ENCODE measurements at regions not wholly inside any gene's neighbourhood (a gene's known extent, or its start where the extent isn't known, plus 50 kb on each side); places are given as distances from the start of the nearest gene placed in this dataset.
A peak's percentile ranks its signal among the peaks of the same experiment; 100 is the strongest.

- TF ChIP-seq GABPB1 (CRISPR knock-in tag; IDR thresholded peaks at IDR 0.05) = no peak
- TF ChIP-seq NFATC4 (CRISPR knock-in tag; IDR thresholded peaks at IDR 0.05) = no peak
- no peak for TF ChIP-seq ZNF121 (CRISPR knock-in tag; IDR thresholded peaks at IDR 0.05)
- TF ChIP-seq TEAD4 (CRISPR knock-in tag; IDR thresholded peaks at IDR 0.05) = no peak
- no peak for TF ChIP-seq TP53 (CRISPR knock-in tag; IDR thresholded peaks at IDR 0.05)
- no peak for TF ChIP-seq ZSCAN18 (CRISPR knock-in tag; IDR thresholded peaks at IDR 0.05)
Measured at GRCh38 chr5:88665750-88666215, 217.2 kb downstream of the MEF2C start (continued).

- DNase-seq (ENCODE audit: low spot score) (no peak), ATAC-seq (no peak)
- peaks cover 78% of the 10 kb centered on the region for H3K4me1 Mint-ChIP-seq
- H3K9me3 Mint-ChIP-seq = no peaks in the 10 kb centered on the region
- CTCF ChIA-PET = no interaction called here
- H3K27ac Mint-ChIP-seq = no peak overlapping the region
- POLR2A ChIA-PET = no interaction called here
- peaks cover 95% of the 10 kb centered on the region for H3K27me3 Mint-ChIP-seq (ENCODE audit: low read depth)
- no peak overlapping the region for H3K4me3 Mint-ChIP-seq
- H3K36me3 Mint-ChIP-seq = no peaks in the 10 kb centered on the region
- TF ChIP-seq AR (CRISPR knock-in tag; IDR thresholded peaks at IDR 0.05) = no peak
- TF ChIP-seq, protein P1, sequence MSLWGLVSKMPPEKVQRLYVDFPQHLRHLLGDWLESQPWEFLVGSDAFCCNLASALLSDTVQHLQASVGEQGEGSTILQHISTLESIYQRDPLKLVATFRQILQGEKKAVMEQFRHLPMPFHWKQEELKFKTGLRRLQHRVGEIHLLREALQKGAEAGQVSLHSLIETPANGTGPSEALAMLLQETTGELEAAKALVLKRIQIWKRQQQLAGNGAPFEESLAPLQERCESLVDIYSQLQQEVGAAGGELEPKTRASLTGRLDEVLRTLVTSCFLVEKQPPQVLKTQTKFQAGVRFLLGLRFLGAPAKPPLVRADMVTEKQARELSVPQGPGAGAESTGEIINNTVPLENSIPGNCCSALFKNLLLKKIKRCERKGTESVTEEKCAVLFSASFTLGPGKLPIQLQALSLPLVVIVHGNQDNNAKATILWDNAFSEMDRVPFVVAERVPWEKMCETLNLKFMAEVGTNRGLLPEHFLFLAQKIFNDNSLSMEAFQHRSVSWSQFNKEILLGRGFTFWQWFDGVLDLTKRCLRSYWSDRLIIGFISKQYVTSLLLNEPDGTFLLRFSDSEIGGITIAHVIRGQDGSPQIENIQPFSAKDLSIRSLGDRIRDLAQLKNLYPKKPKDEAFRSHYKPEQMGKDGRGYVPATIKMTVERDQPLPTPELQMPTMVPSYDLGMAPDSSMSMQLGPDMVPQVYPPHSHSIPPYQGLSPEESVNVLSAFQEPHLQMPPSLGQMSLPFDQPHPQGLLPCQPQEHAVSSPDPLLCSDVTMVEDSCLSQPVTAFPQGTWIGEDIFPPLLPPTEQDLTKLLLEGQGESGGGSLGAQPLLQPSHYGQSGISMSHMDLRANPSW (CRISPR knock-in tag; conservative IDR thresholded peaks at IDR 0.05; ENCODE audit: low read depth) = no peak
- TF ChIP-seq ZSCAN18 (CRISPR knock-in tag; IDR thresholded peaks at IDR 0.05) = no peak
- TF ChIP-seq, protein P2, sequence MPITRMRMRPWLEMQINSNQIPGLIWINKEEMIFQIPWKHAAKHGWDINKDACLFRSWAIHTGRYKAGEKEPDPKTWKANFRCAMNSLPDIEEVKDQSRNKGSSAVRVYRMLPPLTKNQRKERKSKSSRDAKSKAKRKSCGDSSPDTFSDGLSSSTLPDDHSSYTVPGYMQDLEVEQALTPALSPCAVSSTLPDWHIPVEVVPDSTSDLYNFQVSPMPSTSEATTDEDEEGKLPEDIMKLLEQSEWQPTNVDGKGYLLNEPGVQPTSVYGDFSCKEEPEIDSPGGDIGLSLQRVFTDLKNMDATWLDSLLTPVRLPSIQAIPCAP (CRISPR knock-in tag; IDR thresholded peaks at IDR 0.05) = no peak
- 0 out of 2 replicates have a peak, but pooled peaks have one; percentile 18 for TF ChIP-seq ZNF232 (CRISPR knock-in tag; IDR thresholded peaks at IDR 0.05)
- TF ChIP-seq SMAD3 (CRISPR knock-in tag; IDR thresholded peaks at IDR 0.05; ENCODE audit: borderline replicate concordance) = no peak
- peak; percentile 89; the same call in 1 of the 2 replicates for TF ChIP-seq FOXK1 (CRISPR knock-in tag; IDR thresholded peaks at IDR 0.05)
- TF ChIP-seq TEAD1 (CRISPR knock-in tag; IDR thresholded peaks at IDR 0.05) = peak; percentile 69; the same call in 1 of the 2 replicates
- TF ChIP-seq AFF4 (CRISPR knock-in tag; IDR thresholded peaks at IDR 0.05; ENCODE audit: borderline replicate concordance) = no peak
- TF ChIP-seq, protein P3, sequence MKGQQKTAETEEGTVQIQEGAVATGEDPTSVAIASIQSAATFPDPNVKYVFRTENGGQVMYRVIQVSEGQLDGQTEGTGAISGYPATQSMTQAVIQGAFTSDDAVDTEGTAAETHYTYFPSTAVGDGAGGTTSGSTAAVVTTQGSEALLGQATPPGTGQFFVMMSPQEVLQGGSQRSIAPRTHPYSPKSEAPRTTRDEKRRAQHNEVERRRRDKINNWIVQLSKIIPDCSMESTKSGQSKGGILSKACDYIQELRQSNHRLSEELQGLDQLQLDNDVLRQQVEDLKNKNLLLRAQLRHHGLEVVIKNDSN (CRISPR knock-in tag; IDR thresholded peaks at IDR 0.05) = no peak
- TF ChIP-seq, protein P4, sequence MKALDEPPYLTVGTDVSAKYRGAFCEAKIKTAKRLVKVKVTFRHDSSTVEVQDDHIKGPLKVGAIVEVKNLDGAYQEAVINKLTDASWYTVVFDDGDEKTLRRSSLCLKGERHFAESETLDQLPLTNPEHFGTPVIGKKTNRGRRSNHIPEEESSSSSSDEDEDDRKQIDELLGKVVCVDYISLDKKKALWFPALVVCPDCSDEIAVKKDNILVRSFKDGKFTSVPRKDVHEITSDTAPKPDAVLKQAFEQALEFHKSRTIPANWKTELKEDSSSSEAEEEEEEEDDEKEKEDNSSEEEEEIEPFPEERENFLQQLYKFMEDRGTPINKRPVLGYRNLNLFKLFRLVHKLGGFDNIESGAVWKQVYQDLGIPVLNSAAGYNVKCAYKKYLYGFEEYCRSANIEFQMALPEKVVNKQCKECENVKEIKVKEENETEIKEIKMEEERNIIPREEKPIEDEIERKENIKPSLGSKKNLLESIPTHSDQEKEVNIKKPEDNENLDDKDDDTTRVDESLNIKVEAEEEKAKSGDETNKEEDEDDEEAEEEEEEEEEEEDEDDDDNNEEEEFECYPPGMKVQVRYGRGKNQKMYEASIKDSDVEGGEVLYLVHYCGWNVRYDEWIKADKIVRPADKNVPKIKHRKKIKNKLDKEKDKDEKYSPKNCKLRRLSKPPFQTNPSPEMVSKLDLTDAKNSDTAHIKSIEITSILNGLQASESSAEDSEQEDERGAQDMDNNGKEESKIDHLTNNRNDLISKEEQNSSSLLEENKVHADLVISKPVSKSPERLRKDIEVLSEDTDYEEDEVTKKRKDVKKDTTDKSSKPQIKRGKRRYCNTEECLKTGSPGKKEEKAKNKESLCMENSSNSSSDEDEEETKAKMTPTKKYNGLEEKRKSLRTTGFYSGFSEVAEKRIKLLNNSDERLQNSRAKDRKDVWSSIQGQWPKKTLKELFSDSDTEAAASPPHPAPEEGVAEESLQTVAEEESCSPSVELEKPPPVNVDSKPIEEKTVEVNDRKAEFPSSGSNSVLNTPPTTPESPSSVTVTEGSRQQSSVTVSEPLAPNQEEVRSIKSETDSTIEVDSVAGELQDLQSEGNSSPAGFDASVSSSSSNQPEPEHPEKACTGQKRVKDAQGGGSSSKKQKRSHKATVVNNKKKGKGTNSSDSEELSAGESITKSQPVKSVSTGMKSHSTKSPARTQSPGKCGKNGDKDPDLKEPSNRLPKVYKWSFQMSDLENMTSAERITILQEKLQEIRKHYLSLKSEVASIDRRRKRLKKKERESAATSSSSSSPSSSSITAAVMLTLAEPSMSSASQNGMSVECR (CRISPR knock-in tag; IDR thresholded peaks at IDR 0.05; ENCODE audit: borderline replicate concordance) = no peak
- no peak for TF ChIP-seq OVOL2 (CRISPR knock-in tag; IDR thresholded peaks at IDR 0.05; ENCODE audit: borderline replicate concordance)
- 0 out of 2 replicates have a peak, but pooled peaks have one; percentile 79 for TF ChIP-seq FOXJ3 (CRISPR knock-in tag; IDR thresholded peaks at IDR 0.05; ENCODE audit: borderline replicate concordance)
Measured at GRCh38 chr5:88664645-88665044, 218.3 kb downstream of the MEF2C start.
